H1 (cell line): ENCODE measurements at regions not wholly inside any gene's neighbourhood (a gene's known extent, or its start where the extent isn't known, plus 50 kb on each side); places are given as distances from the start of the nearest gene placed in this dataset.

Experiments used
- BCL11A ChIP-seq, 2 experiments: IDR thresholded peaks; one replicate each; pipeline ENCODE4 v1.6.1; 2011; ENCODE audit warnings: low read depth in 2 of 2, low read length in 2 of 2, mild to moderate bottlenecking in 2 of 2
- CBX8 ChIP-seq: fragments of 300-800, 300-1000 bp; sonication (generic); IDR thresholded peaks from 2 replicates; pipeline ENCODE4 v1.7.1; 2016; ENCODE audit warnings: low read depth, low read length, borderline replicate concordance
- CHD7 ChIP-seq: fragments of 300-600 bp; sonication (generic); IDR thresholded peaks from 2 replicates; pipeline ENCODE4 v1.7.1; 2012; ENCODE audit warnings: low read length, moderate library complexity, mild to moderate bottlenecking, inconsistent platforms; ENCODE audit not compliant: insufficient replicate concordance
- FOSL1 ChIP-seq: IDR thresholded peaks from 2 replicates; pipeline ENCODE4 v1.6.1; 2011; ENCODE audit warnings: mild to moderate bottlenecking, low read depth, low read length, moderate library complexity; ENCODE audit not compliant: insufficient read depth
- KDM4A ChIP-seq: IDR thresholded peaks from one replicate; pipeline ENCODE4 v1.7.1; 2012; ENCODE audit warnings: low read depth, mild to moderate bottlenecking, moderate library complexity, low read length, inconsistent platforms; ENCODE audit not compliant: severe bottlenecking
- POLR2AphosphoS5 ChIP-seq: IDR thresholded peaks from 2 replicates; pipeline ENCODE4 v1.6.1; 2011; ENCODE audit warnings: low read depth, low read length
- RAD21 ChIP-seq, 2 experiments: IDR thresholded peaks in 1 of 2; conservative IDR thresholded peaks in 1 of 2; 2 replicates each; pipeline ENCODE4 v1.6.1; 2011; ENCODE audit warnings: low read depth in 2 of 2, low read length in 2 of 2, improper control_type of control experiment in 1 of 2, inconsistent platforms in 1 of 2, mild to moderate bottlenecking in 1 of 2, moderate library complexity in 1 of 2
- RXRA ChIP-seq: IDR thresholded peaks from 2 replicates; pipeline ENCODE4 v1.6.1; 2011; ENCODE audit warnings: low read depth, mild to moderate bottlenecking, low read length, moderate library complexity; ENCODE audit not compliant: insufficient read depth
- TAF7 ChIP-seq: optimal IDR thresholded peaks from 2 replicates; pipeline ENCODE3; 2011; ENCODE audit warnings: low read depth, mild to moderate bottlenecking, inconsistent platforms, low read length, moderate library complexity, borderline replicate concordance
- TBP ChIP-seq: IDR thresholded peaks from 2 replicates; pipeline ENCODE4 v1.6.1; 2011; ENCODE audit warnings: low read depth, low read length, improper control_type of control experiment
- TEAD4 ChIP-seq: IDR thresholded peaks from 2 replicates; pipeline ENCODE4 v1.6.1; 2012; ENCODE audit warnings: low read depth, low read length, inconsistent platforms, mixed read lengths
- ZNF274 ChIP-seq: IDR thresholded peaks from 2 replicates; pipeline ENCODE4 v1.7.0; 2012; ENCODE audit warnings: low read length, borderline replicate concordance; ENCODE audit errors: extremely low read depth

GRCh38 chr5:92946546-92946945 is 634.5 kb downstream of the NR2F1-AS1 start (continued):
- TF ChIP-seq CHD7 (no peak), TAF7 (no peak), BCL11A (IDR thresholded peaks at IDR 0.05; ENCODE audit: low read depth in 2 of 2, low read length in 2 of 2) (no peak), POLR2AphosphoS5 (no peak), TBP (no peak), RAD21 (IDR thresholded peaks at IDR 0.05 in 1 of 2, conservative IDR thresholded peaks at IDR 0.05 in 1 of 2; ENCODE audit: low read depth in 2 of 2, low read length in 2 of 2) (no peak), CBX8 (no peak), RXRA (no peak), TEAD4 (no peak), ZNF274 (no peak), FOSL1 (no peak), KDM4A (no peak)
